Brain microvascular endothelial cell (primary cell): ENCODE measurements at regions not wholly inside any gene's neighbourhood (a gene's known extent, or its start where the extent isn't known, plus 50 kb on each side); places are given as distances from the start of the nearest gene placed in this dataset.
"Not testable (repeated sequence)": the region's sequence is repeated elsewhere in the genome, so short reads cannot be mapped to it uniquely, and the experiment has no call there.

Experiments
- DNase-seq: peaks from one replicate; pipeline ENCODE4 v3.0.0-alpha.2; 2020
- H3K27ac ChIP-seq: fragments of 250-450 bp; sonication (Bioruptor Pico); 2 replicates; pipeline ENCODE4 v1.5.1; 2020; ENCODE audit warnings: mild to moderate bottlenecking, moderate library complexity
- H3K27me3 ChIP-seq: fragments of 250-450 bp; sonication (Bioruptor Pico); replicated peaks from 2 replicates; pipeline ENCODE4 v1.5.1; 2020; ENCODE audit warnings: mild to moderate bottlenecking
- H3K36me3 ChIP-seq: fragments of 250-450 bp; sonication (Bioruptor Pico); replicated peaks from 2 replicates; pipeline ENCODE4 v1.5.1; 2020; ENCODE audit warnings: mild to moderate bottlenecking
- H3K4me3 ChIP-seq: 2 replicates; pipeline ENCODE4 v1.5.1; 2011; ENCODE audit warnings: low read depth, mild to moderate bottlenecking, control low read depth, low read length, moderate library complexity
- in situ Hi-C: cut with HindIII; loops from 2 replicates; pipeline ENCODE4 v1.10.0; 2017; ENCODE audit warnings: low sequenced_read_pairs, low pct_ligation_motif_present
- TF ChIP-seq, protein P1 (sequence below): IDR thresholded peaks from 2 replicates; pipeline ENCODE4 v1.5.1; 2011; ENCODE audit warnings: low read depth, mild to moderate bottlenecking, moderate library complexity, low read length, control low read depth, inconsistent platforms; ENCODE audit errors: missing control alignments

DNA sequence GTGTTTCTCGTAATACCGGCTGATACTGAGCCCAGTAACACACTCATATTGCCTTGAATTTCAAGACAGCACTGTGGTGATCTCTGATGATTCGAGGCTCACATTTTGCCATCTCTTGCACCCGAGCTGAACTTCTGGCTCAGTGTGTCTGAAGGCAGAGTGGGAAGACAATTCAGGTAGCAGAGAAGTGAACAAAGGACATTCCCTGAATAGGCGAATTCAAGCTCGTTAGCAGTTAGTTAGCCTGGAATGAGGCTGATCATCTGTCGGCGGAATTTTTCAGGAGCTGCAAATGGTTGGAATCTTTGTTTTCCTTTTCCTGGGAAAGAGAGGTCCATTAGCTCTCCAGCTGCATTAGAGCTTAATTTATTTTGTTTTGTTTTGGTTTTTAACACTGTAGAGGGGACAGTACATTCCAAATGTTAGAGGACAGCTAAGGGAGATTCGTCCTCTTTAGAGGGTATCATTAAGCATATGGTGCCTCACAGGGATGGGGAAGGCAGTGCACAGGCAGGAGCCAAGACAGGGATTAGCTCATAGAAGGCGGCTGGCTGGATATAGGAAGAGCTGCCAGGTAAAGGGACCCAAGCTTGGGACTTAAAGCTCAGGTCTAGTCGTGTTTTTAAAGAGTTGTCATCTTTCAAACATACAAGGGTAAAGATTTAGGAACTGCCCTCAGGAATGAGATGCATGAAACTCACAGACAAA, 119.7 kb upstream of the DLG1 start:
- Histone ChIP-seq H3K27me3 (no peaks in the 10 kb centered on the region), H3K4me3 (no peak overlapping the region), H3K36me3 (no peaks in the 10 kb centered on the region), H3K27ac (no peak overlapping the region)
- in situ Hi-C loops: no loop called here
- no peak for DNase-seq
- TF ChIP-seq, protein P1, sequence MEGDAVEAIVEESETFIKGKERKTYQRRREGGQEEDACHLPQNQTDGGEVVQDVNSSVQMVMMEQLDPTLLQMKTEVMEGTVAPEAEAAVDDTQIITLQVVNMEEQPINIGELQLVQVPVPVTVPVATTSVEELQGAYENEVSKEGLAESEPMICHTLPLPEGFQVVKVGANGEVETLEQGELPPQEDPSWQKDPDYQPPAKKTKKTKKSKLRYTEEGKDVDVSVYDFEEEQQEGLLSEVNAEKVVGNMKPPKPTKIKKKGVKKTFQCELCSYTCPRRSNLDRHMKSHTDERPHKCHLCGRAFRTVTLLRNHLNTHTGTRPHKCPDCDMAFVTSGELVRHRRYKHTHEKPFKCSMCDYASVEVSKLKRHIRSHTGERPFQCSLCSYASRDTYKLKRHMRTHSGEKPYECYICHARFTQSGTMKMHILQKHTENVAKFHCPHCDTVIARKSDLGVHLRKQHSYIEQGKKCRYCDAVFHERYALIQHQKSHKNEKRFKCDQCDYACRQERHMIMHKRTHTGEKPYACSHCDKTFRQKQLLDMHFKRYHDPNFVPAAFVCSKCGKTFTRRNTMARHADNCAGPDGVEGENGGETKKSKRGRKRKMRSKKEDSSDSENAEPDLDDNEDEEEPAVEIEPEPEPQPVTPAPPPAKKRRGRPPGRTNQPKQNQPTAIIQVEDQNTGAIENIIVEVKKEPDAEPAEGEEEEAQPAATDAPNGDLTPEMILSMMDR: no peak

DNA sequence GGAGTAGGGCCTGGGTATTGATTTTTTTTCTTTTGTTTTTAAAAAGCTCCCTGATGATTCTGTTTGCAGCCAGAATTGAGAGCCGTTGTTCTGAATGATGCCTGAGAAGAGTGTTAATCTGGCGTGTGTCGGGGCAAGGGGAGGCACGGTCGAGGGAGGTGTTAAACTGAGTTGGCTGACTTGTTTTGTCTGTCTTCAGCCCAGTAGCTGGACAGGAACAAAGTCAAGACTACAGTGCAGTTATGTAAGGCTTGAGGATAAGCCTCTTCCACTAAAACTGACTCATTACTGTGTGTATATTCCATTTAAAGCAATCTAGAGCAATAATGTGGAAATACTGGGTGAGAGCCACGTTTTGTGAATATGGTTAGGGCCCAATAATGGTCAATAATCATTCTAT, 119.0 kb upstream of the DLG1 start:
- no peak overlapping the region for H3K4me3 ChIP-seq
- H3K27ac ChIP-seq: no peak overlapping the region
- no peaks in the 10 kb centered on the region for H3K27me3 ChIP-seq
- no peaks in the 10 kb centered on the region for H3K36me3 ChIP-seq
- in situ Hi-C loops: no loop called here
- no peak for DNase-seq
- TF ChIP-seq, protein P1: no peak

DNA sequence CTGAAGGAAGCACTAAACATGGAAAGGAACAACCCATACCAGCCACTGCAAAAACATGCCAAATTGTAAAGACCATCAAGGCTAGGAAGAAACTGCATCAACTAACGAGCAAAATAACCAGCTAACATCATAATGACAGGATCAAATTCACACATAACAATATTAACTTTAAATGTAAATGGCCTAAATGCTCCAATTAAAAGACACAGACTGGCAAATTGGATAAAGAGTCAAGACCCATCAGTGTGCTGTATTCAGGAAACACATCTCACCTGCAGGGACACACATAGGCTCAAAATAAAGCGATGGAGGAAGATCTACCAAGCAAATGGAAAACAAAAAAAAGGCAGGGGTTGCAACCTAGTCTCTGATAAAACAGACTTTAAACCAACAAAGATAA, 113.5 kb upstream of the DLG1 start:
- in situ Hi-C loops, H3K27ac ChIP-seq, H3K27me3 ChIP-seq, H3K36me3 ChIP-seq, H3K4me3 ChIP-seq, DNase-seq: not testable (repeated sequence)

DNA sequence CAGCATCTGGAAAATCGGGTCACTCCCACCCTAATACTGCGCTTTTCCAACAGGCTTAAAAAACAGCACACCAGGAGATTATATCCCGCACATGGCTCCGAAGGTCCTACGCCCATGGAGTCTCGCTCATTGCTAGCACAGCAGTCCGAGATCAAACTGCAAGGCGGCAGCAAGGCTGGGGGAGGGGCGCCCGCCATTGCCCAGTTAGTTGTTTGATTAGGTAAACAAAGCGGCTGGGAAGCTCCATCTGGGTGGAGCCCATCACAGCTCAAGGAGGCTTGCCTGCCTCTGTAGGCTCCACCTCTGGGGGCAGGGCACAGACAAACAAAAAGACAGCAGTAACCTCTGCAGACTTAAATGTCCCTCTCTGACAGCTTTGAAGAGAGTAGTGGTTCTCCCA, 111.8 kb upstream of the DLG1 start:
- H3K36me3 ChIP-seq, H3K4me3 ChIP-seq, in situ Hi-C loops, DNase-seq, H3K27me3 ChIP-seq, H3K27ac ChIP-seq: not testable (repeated sequence)

DNA sequence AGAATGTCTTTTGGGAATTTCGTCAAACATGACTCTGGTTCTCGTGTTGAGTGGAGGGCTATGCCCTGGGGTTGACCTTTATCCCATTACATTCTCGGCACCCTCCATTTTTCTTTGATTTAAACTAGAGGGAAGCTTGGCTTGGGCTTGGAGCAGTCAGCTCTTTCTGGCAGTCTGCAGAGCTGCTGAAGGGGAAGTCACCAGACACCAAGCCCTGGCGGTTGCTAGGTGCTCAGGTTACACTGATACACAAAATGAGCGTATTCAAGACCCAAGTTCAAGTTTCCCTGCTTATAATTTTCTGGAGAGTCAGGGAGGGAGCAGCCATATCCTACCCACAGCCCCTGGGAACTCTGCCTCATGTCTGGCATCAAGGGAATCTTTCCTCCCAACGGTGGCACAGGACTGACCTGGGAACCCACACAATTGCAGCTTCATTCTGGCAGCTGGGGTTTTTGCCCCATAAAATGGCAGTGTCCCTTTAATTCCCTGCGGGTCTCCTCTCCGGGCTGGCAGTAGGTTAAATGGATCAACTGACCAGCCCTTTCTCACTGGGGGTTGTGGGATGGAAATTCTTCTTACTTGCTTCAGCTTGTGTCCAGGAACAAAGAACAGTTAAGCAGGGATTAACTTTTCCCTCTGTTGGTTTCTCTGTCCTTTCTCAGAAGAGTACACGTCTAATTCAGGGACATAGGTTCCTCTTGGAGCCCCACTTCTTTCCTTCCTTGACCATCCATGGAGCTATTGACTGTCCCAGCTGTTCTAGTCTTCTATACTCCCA, 110.0 kb upstream of the DLG1 start:
- DNase-seq: peak; percentile 39
- H3K27ac ChIP-seq: no peak overlapping the region
- TF ChIP-seq, protein P1: no peak
- H3K27me3 ChIP-seq: no peaks in the 10 kb centered on the region
- H3K4me3 ChIP-seq: no peak overlapping the region
- in situ Hi-C loops: no loop called here
- no peaks in the 10 kb centered on the region for H3K36me3 ChIP-seq

DNA sequence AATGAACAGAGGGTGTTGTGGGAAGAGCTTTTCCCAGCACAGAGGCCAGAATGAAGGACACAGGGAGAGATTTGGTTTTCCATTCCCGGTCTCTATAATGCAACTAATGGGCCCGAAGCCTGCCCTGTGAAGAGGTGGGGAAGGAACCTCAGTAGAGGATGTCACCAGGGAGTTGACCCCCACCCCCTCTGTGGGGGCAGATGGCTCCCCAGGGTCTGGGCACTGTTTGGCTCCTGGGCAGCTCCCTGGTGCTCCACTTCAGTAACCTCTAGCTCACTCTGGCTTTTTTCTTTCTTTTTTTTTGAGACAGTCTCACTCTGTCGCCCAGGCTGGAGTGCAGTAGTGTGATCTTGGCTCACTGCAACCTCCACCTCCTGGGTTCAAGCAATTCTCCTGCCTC, 109.1 kb upstream of the DLG1 start:
- in situ Hi-C loops: no loop called here

More for the DNA sequence above, 109.1 kb upstream of the DLG1 start:
- no peak overlapping the region for H3K4me3 ChIP-seq
- no peak for DNase-seq
- no peak overlapping the region for H3K27ac ChIP-seq
- H3K27me3 ChIP-seq: no peaks in the 10 kb centered on the region
- TF ChIP-seq, protein P1: no peak
- no peaks in the 10 kb centered on the region for H3K36me3 ChIP-seq
